Neural progenitor cell (in vitro differentiated cells): ENCODE measurements at regions not wholly inside any gene's neighbourhood (a gene's known extent, or its start where the extent isn't known, plus 50 kb on each side); places are given as distances from the start of the nearest gene placed in this dataset.

Source experiments
- DNase-seq: peaks from one replicate; pipeline ENCODE4 v3.0.0-alpha.2; 2016; ENCODE audit warnings: low spot score
- H2AFZ ChIP-seq: fragments of 200-600 bp; sonication (generic); replicated peaks from 2 replicates; pipeline ENCODE4 v1.6.1; 2016; ENCODE audit warnings: antibody characterized with exemption
- H3F3A ChIP-seq: fragments of 200-600 bp; sonication (generic); 2 replicates; pipeline ENCODE4 v1.6.1; 2016; ENCODE audit warnings: antibody characterized with exemption, low read depth
- H3K27ac ChIP-seq: fragments of 200-600 bp; sonication (generic); 2 replicates; pipeline ENCODE4 v1.5.1; 2016; ENCODE audit warnings: mild to moderate bottlenecking
- H3K27me3 ChIP-seq: fragments of 200-600 bp; sonication (generic); 2 replicates; pipeline ENCODE4 v1.6.1; 2016; ENCODE audit warnings: mild to moderate bottlenecking, moderate library complexity
- H3K36me3 ChIP-seq: fragments of 200-600 bp; sonication (generic); 2 replicates; pipeline ENCODE4 v1.5.1; 2016
- H3K4me1 ChIP-seq: fragments of 200-600 bp; sonication (generic); 2 replicates; pipeline ENCODE4 v1.6.1; 2016; ENCODE audit warnings: mixed run types
- H3K4me2 ChIP-seq: fragments of 200-600 bp; sonication (generic); 2 replicates; pipeline ENCODE4 v1.6.1; 2016
- H3K4me3 ChIP-seq: fragments of 200-600 bp; sonication (generic); 2 replicates; pipeline ENCODE4 v1.5.1; 2016
- H3K79me2 ChIP-seq: fragments of 200-600 bp; sonication (generic); 2 replicates; pipeline ENCODE4 v1.6.1; 2016; ENCODE audit warnings: low read depth
- H3K9ac ChIP-seq: fragments of 200-600 bp; sonication (generic); 2 replicates; pipeline ENCODE4 v1.6.1; 2016
- H3K9me3 ChIP-seq: fragments of 200-600 bp; sonication (generic); 2 replicates; pipeline ENCODE4 v1.5.1; 2016; ENCODE audit warnings: low read depth
- H4K20me1 ChIP-seq: fragments of 200-600 bp; sonication (generic); 2 replicates; pipeline ENCODE4 v1.6.1; 2016; ENCODE audit warnings: low read depth
- H3K27ac Mint-ChIP-seq: 3 replicates; pipeline ENCODE4 v1.8.0; 2021; ENCODE audit warnings: mixed read lengths
- H3K27me3 Mint-ChIP-seq: 2 replicates; pipeline ENCODE4 v1.8.0; 2022; ENCODE audit warnings: low read depth, mild to moderate bottlenecking, inconsistent platforms, moderate library complexity, mixed read lengths; ENCODE audit not compliant: insufficient read depth
- H3K36me3 Mint-ChIP-seq: 3 replicates; pipeline ENCODE4 v1.8.0; 2021; ENCODE audit warnings: mixed read lengths
- H3K4me1 Mint-ChIP-seq: 3 replicates; pipeline ENCODE4 v1.8.0; 2021; ENCODE audit warnings: mixed read lengths
- H3K4me3 Mint-ChIP-seq: 3 replicates; pipeline ENCODE4 v1.8.0; 2021; ENCODE audit warnings: mild to moderate bottlenecking, moderate library complexity, mixed read lengths
- H3K9me3 Mint-ChIP-seq: 3 replicates; pipeline ENCODE4 v1.8.0; 2020; ENCODE audit warnings: mixed read lengths
- EZH2 ChIP-seq: fragments of 200-600 bp; sonication (generic); IDR thresholded peaks from 2 replicates; pipeline ENCODE4 v1.6.1; 2017; ENCODE audit warnings: antibody characterized with exemption, mild to moderate bottlenecking, moderate library complexity
- EZH2phosphoT487 ChIP-seq: fragments of 200-600 bp; sonication (generic); IDR thresholded peaks from 2 replicates; pipeline ENCODE4 v1.6.1; 2017; ENCODE audit warnings: antibody characterized with exemption
- TF ChIP-seq, protein P1 (sequence below): fragments of 200-600 bp; sonication (generic); IDR thresholded peaks from 2 replicates; pipeline ENCODE4 v1.5.1; 2017; ENCODE audit warnings: antibody characterized with exemption, mild to moderate bottlenecking

- Histone ChIP-seq H3K27me3 (no peaks in the 10 kb centered on the region), H3K4me3 (no peak overlapping the region), H3K9me3 (no peaks in the 10 kb centered on the region), H3F3A (no peaks in the 10 kb centered on the region), H4K20me1 (no peaks in the 10 kb centered on the region), H3K4me1 (no peaks in the 10 kb centered on the region), H3K9ac (no peak overlapping the region), H3K4me2 (no peak overlapping the region), H2AFZ (no peak overlapping the region), H3K27ac (no peak overlapping the region), H3K79me2 (no peaks in the 10 kb centered on the region), H3K36me3 (no peaks in the 10 kb centered on the region)
- H3K4me1 Mint-ChIP-seq: no peaks in the 10 kb centered on the region
- DNase-seq: no peak
- no peak overlapping the region for H3K4me3 Mint-ChIP-seq
- no peak overlapping the region for H3K27ac Mint-ChIP-seq
- peaks cover 9% of the 10 kb centered on the region for H3K27me3 Mint-ChIP-seq
- TF ChIP-seq EZH2phosphoT487: no peak
- TF ChIP-seq EZH2: no peak
- TF ChIP-seq, protein P1, sequence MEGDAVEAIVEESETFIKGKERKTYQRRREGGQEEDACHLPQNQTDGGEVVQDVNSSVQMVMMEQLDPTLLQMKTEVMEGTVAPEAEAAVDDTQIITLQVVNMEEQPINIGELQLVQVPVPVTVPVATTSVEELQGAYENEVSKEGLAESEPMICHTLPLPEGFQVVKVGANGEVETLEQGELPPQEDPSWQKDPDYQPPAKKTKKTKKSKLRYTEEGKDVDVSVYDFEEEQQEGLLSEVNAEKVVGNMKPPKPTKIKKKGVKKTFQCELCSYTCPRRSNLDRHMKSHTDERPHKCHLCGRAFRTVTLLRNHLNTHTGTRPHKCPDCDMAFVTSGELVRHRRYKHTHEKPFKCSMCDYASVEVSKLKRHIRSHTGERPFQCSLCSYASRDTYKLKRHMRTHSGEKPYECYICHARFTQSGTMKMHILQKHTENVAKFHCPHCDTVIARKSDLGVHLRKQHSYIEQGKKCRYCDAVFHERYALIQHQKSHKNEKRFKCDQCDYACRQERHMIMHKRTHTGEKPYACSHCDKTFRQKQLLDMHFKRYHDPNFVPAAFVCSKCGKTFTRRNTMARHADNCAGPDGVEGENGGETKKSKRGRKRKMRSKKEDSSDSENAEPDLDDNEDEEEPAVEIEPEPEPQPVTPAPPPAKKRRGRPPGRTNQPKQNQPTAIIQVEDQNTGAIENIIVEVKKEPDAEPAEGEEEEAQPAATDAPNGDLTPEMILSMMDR: no peak
- no peaks in the 10 kb centered on the region for H3K36me3 Mint-ChIP-seq
- no peaks in the 10 kb centered on the region for H3K9me3 Mint-ChIP-seq
These were observed 60.2 kb downstream of the CEBPB start for GRCh38 chr20:50250679-50251382.

- Histone ChIP-seq H3K9me3 (no peaks in the 10 kb centered on the region), H3K4me1 (no peaks in the 10 kb centered on the region), H3K4me3 (no peak overlapping the region), H3K4me2 (no peak overlapping the region), H3K79me2 (no peaks in the 10 kb centered on the region), H3K27ac (no peak overlapping the region), H3F3A (no peaks in the 10 kb centered on the region), H3K9ac (no peak overlapping the region), H3K36me3 (no peaks in the 10 kb centered on the region), H4K20me1 (no peaks in the 10 kb centered on the region), H2AFZ (no peak overlapping the region), H3K27me3 (no peaks in the 10 kb centered on the region)
- H3K9me3 Mint-ChIP-seq: no peaks in the 10 kb centered on the region
- H3K4me1 Mint-ChIP-seq: no peaks in the 10 kb centered on the region
- peaks cover 9% of the 10 kb centered on the region for H3K27me3 Mint-ChIP-seq
- TF ChIP-seq EZH2 (no peak), EZH2phosphoT487 (no peak)
- TF ChIP-seq, protein P1: no peak
- H3K36me3 Mint-ChIP-seq: no peaks in the 10 kb centered on the region
- H3K27ac Mint-ChIP-seq: peak overlapping the region; percentile 30
- H3K4me3 Mint-ChIP-seq: no peak overlapping the region
- DNase-seq: no peak
These were observed 60.7 kb downstream of the CEBPB start for GRCh38 chr20:50251383-50251748.

DNA sequence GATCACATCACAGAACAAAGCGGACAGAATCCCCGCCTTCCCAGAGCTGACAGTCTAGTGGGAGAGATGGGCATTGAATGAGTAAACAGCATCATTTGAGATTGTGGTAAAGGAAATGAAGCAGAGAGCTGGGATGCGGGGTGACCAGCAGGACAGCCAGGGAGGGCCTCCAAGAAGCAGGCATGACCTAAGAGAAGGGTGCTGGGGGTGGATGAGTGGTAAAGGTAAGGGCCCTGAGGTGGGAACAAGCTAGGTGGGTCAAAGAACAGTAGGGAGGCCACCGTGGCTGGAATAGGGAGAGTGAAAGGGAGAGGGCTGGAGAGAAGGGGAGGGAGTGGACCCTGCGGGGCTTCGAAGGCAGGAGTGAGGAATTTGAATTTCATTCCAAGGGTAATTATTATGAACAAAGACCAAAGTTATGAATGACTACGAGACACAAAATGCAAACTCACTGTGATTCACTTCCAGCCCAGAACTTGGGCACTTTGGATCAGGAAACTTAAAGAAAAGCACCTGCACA, 61.4 kb downstream of the CEBPB start:
- no peaks in the 10 kb centered on the region for H3K36me3 ChIP-seq
- H3K4me1 Mint-ChIP-seq: no peaks in the 10 kb centered on the region
- H3K27ac ChIP-seq: no peak overlapping the region
- H3K4me1 ChIP-seq: no peaks in the 10 kb centered on the region
- H3K9me3 Mint-ChIP-seq: no peaks in the 10 kb centered on the region
- H3K36me3 Mint-ChIP-seq: no peaks in the 10 kb centered on the region
- no peak overlapping the region for H3K4me3 ChIP-seq
- DNase-seq: no peak
- H3K79me2 ChIP-seq: no peaks in the 10 kb centered on the region
- no peak overlapping the region for H3K9ac ChIP-seq
- peak overlapping the region; percentile 30 for H3K27ac Mint-ChIP-seq
- no peaks in the 10 kb centered on the region for H3F3A ChIP-seq
- H3K9me3 ChIP-seq: no peaks in the 10 kb centered on the region
- no peak for TF ChIP-seq EZH2
- TF ChIP-seq EZH2phosphoT487: no peak
- TF ChIP-seq, protein P1: no peak
- H3K4me3 Mint-ChIP-seq: peak overlapping the region; percentile 1
- H2AFZ ChIP-seq: no peak overlapping the region
- H3K27me3 Mint-ChIP-seq: peaks cover 9% of the 10 kb centered on the region
- H4K20me1 ChIP-seq: no peaks in the 10 kb centered on the region
- H3K4me2 ChIP-seq: no peak overlapping the region
- H3K27me3 ChIP-seq: no peaks in the 10 kb centered on the region
